ENCODE measurements at regions not wholly inside any gene's neighbourhood (a gene's known extent, or its start where the extent isn't known, plus 50 kb on each side); places are given as distances from the start of the nearest gene placed in this dataset.
"Not testable (repeated sequence)": the region's sequence is repeated elsewhere in the genome, so short reads cannot be mapped to it uniquely, and the experiment has no call there.

- not testable (repeated sequence) for TF ChIP-seq CTCF, POLR2A (IDR thresholded peaks at IDR 0.05)
These were observed 383.4 kb downstream of the HLX start for GRCh38 chr1:221262677-221263076.

Measured in body of pancreas (tissue), 4 donors.